Neural cell (in vitro differentiated cells): ENCODE measurements at regions not wholly inside any gene's neighbourhood (a gene's known extent, or its start where the extent isn't known, plus 50 kb on each side); places are given as distances from the start of the nearest gene placed in this dataset.

Experiments
- H2AFZ ChIP-seq: fragments of 200-600, 300-800 bp; sonication (generic), shearing (Covaris generic); 2 replicates; pipeline ENCODE4 v1.6.0; 2014; ENCODE audit warnings: low read depth, mild to moderate bottlenecking, antibody characterized with exemption, low read length, moderate library complexity
- H3F3A ChIP-seq: fragments of 200-600 bp; shearing (Covaris generic); 2 replicates; pipeline ENCODE4 v1.6.1; 2016; ENCODE audit warnings: mild to moderate bottlenecking, moderate library complexity, mixed read lengths, antibody characterized with exemption, low read length; ENCODE audit not compliant: insufficient read depth, poor library complexity, severe bottlenecking
- H3K27ac ChIP-seq: fragments of 200-600, 300-800 bp; sonication (generic), shearing (Covaris generic); 2 replicates; pipeline ENCODE4 v1.5.1; 2014; ENCODE audit warnings: mild to moderate bottlenecking, low read length, moderate library complexity
- H3K27me3 ChIP-seq: fragments of 300-800, 200-600 bp; sonication (generic), shearing (Covaris generic); 2 replicates; pipeline ENCODE4 v1.6.0; 2014; ENCODE audit warnings: mild to moderate bottlenecking, low read depth, low read length, moderate library complexity; ENCODE audit not compliant: insufficient read depth
- H3K36me3 ChIP-seq: fragments of 300-800, 200-600 bp; sonication (generic), shearing (Covaris generic); 2 replicates; pipeline ENCODE4 v1.5.1; 2014; ENCODE audit warnings: mild to moderate bottlenecking, antibody characterized with exemption, low read length, moderate library complexity; ENCODE audit not compliant: insufficient read depth
- H3K4me2 ChIP-seq: fragments of 300-800, 200-600 bp; sonication (generic), shearing (Covaris generic); 2 replicates; pipeline ENCODE4 v1.6.0; 2014; ENCODE audit warnings: mild to moderate bottlenecking, low read length
- H3K4me3 ChIP-seq: fragments of 300-800, 200-600 bp; sonication (generic), shearing (Covaris generic); 2 replicates; pipeline ENCODE4 v1.5.1; 2014; ENCODE audit warnings: mild to moderate bottlenecking, low read length, moderate library complexity
- H3K79me2 ChIP-seq: fragments of 200-600 bp; shearing (Covaris generic); replicated peaks from 2 replicates; pipeline ENCODE4 v1.6.0; 2014; ENCODE audit warnings: mild to moderate bottlenecking, low read length, moderate library complexity; ENCODE audit not compliant: insufficient read depth
- H3K9ac ChIP-seq: fragments of 300-800, 200-600 bp; sonication (generic), shearing (Covaris generic); 2 replicates; pipeline ENCODE4 v1.6.1; 2016; ENCODE audit warnings: mild to moderate bottlenecking, low read length, mixed read lengths
- H3K9me2 ChIP-seq: fragments of 200-600 bp; shearing (Covaris generic); 2 replicates; pipeline ENCODE4 v1.6.1; 2016; ENCODE audit warnings: mild to moderate bottlenecking, low read length, mixed read lengths; ENCODE audit not compliant: insufficient read depth
- H3K9me3 ChIP-seq: fragments of 200-600, 300-800 bp; sonication (generic), shearing (Covaris generic); 2 replicates; pipeline ENCODE4 v1.6.1; 2016; ENCODE audit warnings: mild to moderate bottlenecking, mixed run types, low read length, moderate library complexity, mixed read lengths
- H4K20me1 ChIP-seq: fragments of 200-600 bp; shearing (Covaris generic); 2 replicates; pipeline ENCODE4 v1.6.1; 2016; ENCODE audit warnings: mild to moderate bottlenecking, mixed run types; ENCODE audit not compliant: insufficient read depth
- EP300 ChIP-seq: fragments of 450-650 bp; conservative IDR thresholded peaks from 2 replicates; pipeline ENCODE4 v1.6.1; 2014; ENCODE audit warnings: antibody characterized with exemption, mild to moderate bottlenecking, moderate library complexity; ENCODE audit not compliant: poor library complexity, severe bottlenecking
- EZH2 ChIP-seq: fragments of 200-600, 300-800 bp; shearing (Covaris generic), sonication (generic); IDR thresholded peaks from 2 replicates; pipeline ENCODE4 v1.6.1; 2014; ENCODE audit warnings: antibody characterized with exemption, low read length, borderline replicate concordance, mild to moderate bottlenecking; ENCODE audit not compliant: insufficient read depth, poor library complexity, severe bottlenecking
- MXI1 ChIP-seq: fragments of 450-650 bp; conservative IDR thresholded peaks from 2 replicates; pipeline ENCODE4 v1.6.1; 2014; ENCODE audit warnings: antibody characterized with exemption, mild to moderate bottlenecking; ENCODE audit not compliant: poor library complexity, severe bottlenecking
- POLR2AphosphoS5 ChIP-seq: IDR thresholded peaks from 2 replicates; pipeline ENCODE4 v1.6.1; 2012
- RAD21 ChIP-seq: fragments of 450-650 bp; conservative IDR thresholded peaks from 2 replicates; pipeline ENCODE4 v1.6.1; 2014; ENCODE audit warnings: antibody characterized with exemption, mild to moderate bottlenecking, moderate library complexity
- REST ChIP-seq: IDR thresholded peaks from 2 replicates; pipeline ENCODE4 v1.6.1; 2012; ENCODE audit warnings: borderline replicate concordance
- SMC3 ChIP-seq: fragments of 450-650 bp; conservative IDR thresholded peaks from 2 replicates; pipeline ENCODE4 v1.6.1; 2014; ENCODE audit warnings: antibody characterized with exemption, mild to moderate bottlenecking, moderate library complexity; ENCODE audit not compliant: poor library complexity
- TAF1 ChIP-seq: IDR thresholded peaks from 2 replicates; pipeline ENCODE4 v1.6.1; 2012; ENCODE audit warnings: low read depth
- TF ChIP-seq, protein P1 (sequence below): fragments of 450-650 bp; IDR thresholded peaks from 2 replicates; pipeline ENCODE4 v1.5.1; 2014; ENCODE audit warnings: antibody characterized with exemption, mild to moderate bottlenecking, moderate library complexity; ENCODE audit not compliant: poor library complexity, severe bottlenecking

DNA sequence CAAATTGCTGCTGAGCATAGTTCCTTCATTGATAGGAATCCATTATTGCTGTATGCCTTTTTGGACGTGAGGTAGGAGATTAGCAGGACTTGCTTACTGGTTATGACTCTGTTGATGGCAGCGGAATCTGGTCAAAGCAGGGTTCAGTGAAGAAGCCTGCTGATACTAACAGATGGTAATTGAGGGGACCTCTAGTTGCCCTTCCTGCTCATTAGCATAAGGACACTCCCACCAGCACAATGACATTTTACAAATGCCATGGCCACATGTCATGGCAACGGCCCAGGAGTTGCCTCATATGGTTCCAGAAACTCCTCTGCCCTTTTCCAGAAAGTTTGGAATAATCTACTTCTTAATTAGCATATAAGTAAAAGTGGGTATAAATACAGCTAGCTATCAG lies 417.5 kb downstream of the CDC14C start:
- H2AFZ ChIP-seq = no peak overlapping the region
- H3F3A ChIP-seq = no peaks in the 10 kb centered on the region
- H3K4me3 ChIP-seq = no peak overlapping the region
- no peak overlapping the region for H3K4me2 ChIP-seq
- H3K9me2 ChIP-seq = no peaks in the 10 kb centered on the region
- H3K9me3 ChIP-seq = no peaks in the 10 kb centered on the region
- no peak overlapping the region for H3K27ac ChIP-seq
- no peaks in the 10 kb centered on the region for H3K27me3 ChIP-seq
- no peaks in the 10 kb centered on the region for H3K79me2 ChIP-seq
- no peaks in the 10 kb centered on the region for H3K36me3 ChIP-seq
- TF ChIP-seq REST = no peak
- no peak for TF ChIP-seq MXI1
- no peak for TF ChIP-seq POLR2AphosphoS5
- TF ChIP-seq SMC3 = no peak
- no peak for TF ChIP-seq EZH2
- no peak for TF ChIP-seq RAD21
- TF ChIP-seq, protein P1, sequence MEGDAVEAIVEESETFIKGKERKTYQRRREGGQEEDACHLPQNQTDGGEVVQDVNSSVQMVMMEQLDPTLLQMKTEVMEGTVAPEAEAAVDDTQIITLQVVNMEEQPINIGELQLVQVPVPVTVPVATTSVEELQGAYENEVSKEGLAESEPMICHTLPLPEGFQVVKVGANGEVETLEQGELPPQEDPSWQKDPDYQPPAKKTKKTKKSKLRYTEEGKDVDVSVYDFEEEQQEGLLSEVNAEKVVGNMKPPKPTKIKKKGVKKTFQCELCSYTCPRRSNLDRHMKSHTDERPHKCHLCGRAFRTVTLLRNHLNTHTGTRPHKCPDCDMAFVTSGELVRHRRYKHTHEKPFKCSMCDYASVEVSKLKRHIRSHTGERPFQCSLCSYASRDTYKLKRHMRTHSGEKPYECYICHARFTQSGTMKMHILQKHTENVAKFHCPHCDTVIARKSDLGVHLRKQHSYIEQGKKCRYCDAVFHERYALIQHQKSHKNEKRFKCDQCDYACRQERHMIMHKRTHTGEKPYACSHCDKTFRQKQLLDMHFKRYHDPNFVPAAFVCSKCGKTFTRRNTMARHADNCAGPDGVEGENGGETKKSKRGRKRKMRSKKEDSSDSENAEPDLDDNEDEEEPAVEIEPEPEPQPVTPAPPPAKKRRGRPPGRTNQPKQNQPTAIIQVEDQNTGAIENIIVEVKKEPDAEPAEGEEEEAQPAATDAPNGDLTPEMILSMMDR = no peak
- no peak for TF ChIP-seq EP300
- no peak for TF ChIP-seq TAF1
- no peak overlapping the region for H3K9ac ChIP-seq
- no peaks in the 10 kb centered on the region for H4K20me1 ChIP-seq

DNA sequence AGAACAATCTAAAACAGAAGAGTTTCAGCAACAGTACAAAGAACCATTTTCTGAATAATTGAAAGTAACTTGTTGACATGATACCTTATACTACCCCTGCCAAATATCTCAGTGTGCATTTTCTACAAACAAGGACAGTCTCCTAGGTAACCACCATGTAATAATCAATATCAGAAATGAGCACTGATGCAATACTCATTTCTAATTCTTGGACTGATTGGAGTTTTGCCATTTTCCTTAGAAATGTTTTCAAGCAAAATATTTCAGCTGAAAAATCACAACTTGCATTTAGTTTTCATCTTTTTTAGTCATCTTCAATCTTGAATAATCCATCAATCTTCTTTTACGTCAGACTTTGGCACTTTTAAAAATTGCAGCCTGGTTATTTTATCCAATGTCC lies 420.2 kb downstream of the CDC14C start:
- no peaks in the 10 kb centered on the region for H3K36me3 ChIP-seq
- H3K9me3 ChIP-seq = no peaks in the 10 kb centered on the region
- H3K79me2 ChIP-seq = no peaks in the 10 kb centered on the region
- H2AFZ ChIP-seq = no peak overlapping the region
- no peaks in the 10 kb centered on the region for H4K20me1 ChIP-seq
- H3K9me2 ChIP-seq = no peaks in the 10 kb centered on the region
- no peak overlapping the region for H3K4me2 ChIP-seq
- no peaks in the 10 kb centered on the region for H3F3A ChIP-seq
- TF ChIP-seq REST = no peak
- no peak for TF ChIP-seq MXI1
- TF ChIP-seq, protein P1 = no peak
- no peak for TF ChIP-seq RAD21
- no peak for TF ChIP-seq SMC3
- TF ChIP-seq TAF1 = no peak
- TF ChIP-seq POLR2AphosphoS5 = no peak
- TF ChIP-seq EP300 = no peak
- TF ChIP-seq EZH2 = no peak
- H3K9ac ChIP-seq = no peak overlapping the region
- H3K4me3 ChIP-seq = no peak overlapping the region
- no peaks in the 10 kb centered on the region for H3K27me3 ChIP-seq
- no peak overlapping the region for H3K27ac ChIP-seq
